H1 (cell line): ENCODE measurements at regions not wholly inside any gene's neighbourhood (a gene's known extent, or its start where the extent isn't known, plus 50 kb on each side); places are given as distances from the start of the nearest gene placed in this dataset.

Experiments used
- CHD2 ChIP-seq: IDR thresholded peaks from 2 replicates; pipeline ENCODE4 v1.6.1; 2012; ENCODE audit warnings: low read length, improper control_type of control experiment
- EGR1 ChIP-seq: IDR thresholded peaks from 2 replicates; pipeline ENCODE4 v1.6.1; 2011; ENCODE audit warnings: low read depth, low read length, borderline replicate concordance
- PHF8 ChIP-seq: fragments of 200-600 bp; sonication (generic); conservative IDR thresholded peaks from 2 replicates; pipeline ENCODE4 v1.7.1; 2012; ENCODE audit warnings: low read depth, mild to moderate bottlenecking, inconsistent platforms, low read length, moderate library complexity
- TAF7 ChIP-seq: optimal IDR thresholded peaks from 2 replicates; pipeline ENCODE3; 2011; ENCODE audit warnings: low read depth, mild to moderate bottlenecking, inconsistent platforms, low read length, moderate library complexity, borderline replicate concordance

DNA sequence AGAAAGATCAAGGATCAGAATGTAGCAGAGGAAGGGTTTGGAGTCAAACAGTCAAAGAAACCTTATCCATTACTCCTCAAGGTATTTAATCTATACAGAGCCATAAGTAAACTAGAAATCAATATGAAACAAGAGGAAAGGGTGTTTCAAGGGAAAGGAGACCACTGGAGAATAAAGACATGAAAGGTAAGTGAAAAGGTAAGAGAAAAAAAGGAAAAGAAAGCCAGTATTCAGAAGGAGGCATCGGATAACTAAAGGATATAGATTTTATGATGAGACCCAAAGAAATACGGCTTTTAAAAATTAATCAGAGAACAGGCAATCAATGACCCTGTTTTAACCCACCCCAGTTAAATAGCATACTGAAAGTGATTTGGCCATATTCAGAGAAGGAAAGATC, 438.7 kb upstream of the MIR17HG start (continued):
- TF ChIP-seq EGR1 (no peak), TAF7 (no peak), PHF8 (no peak), CHD2 (no peak)
- TF ChIP-seq, all 59 proteins: peak for 0
